HG03378 (cell line): ENCODE measurements at regions not wholly inside any gene's neighbourhood (a gene's known extent, or its start where the extent isn't known, plus 50 kb on each side); places are given as distances from the start of the nearest gene placed in this dataset.

Experiments
- ATAC-seq: cut with Tn5 transposase; IDR thresholded peaks from one replicate; pipeline ENCODE4 v1.9.1; 2021; ENCODE audit warnings: mild to moderate bottlenecking, moderate library complexity; ENCODE audit not compliant: unreplicated experiment

DNA sequence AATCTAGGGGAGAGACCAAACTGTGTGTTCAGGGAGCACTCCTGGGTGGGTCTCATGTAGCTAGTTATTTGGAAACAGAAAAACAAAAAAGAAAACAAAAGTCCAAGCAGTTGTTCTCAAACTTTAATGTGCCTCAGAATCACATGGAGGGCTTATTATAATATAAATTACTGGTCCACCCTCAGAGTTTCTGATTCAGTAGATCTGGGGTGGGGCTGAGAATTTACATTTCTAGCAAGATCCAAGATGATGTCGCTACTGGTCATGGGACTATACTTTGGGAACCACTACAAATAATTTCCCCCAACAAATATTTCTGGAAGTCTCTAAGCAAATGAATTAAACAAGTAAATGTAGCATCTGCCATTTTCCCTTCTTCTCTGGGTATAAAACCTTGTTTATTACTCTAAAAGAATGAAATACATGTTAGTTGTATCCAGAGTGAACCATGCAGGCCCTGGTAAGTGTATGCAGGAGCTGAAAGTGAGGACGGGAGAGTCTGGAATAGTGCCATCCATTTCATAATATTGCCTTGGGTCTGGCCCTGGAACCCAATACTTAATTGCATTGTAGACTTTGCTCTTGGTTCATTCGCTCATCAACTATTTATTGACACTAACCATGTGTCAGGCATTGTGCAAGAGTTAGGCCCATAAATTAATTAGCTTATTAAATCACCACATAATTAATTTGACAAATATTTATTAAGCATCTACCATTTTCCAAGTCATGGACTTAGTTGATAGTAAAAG is 490.8 kb downstream of the EPM2A start:
- ATAC-seq, result no peak

DNA sequence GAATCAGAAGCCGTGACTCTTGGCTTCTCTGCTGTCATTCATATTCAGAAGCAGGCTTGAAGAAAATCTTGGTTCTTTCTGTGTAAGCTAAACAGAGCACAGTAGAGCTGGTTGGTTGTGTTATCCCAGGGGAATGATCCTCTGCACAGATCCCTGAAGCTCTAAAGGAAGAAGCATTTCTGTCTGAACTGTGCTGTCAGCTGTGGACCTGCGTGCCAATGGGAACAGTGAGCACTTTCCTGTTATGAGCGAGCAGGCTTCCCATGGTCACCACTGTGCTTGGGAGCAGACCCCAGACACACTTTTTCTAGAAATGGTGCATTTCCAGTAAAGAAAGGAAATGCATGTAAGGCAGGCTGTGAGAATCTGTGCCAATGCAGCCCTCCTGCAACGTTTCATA is 490.2 kb downstream of the EPM2A start:
- ATAC-seq, result no peak

DNA sequence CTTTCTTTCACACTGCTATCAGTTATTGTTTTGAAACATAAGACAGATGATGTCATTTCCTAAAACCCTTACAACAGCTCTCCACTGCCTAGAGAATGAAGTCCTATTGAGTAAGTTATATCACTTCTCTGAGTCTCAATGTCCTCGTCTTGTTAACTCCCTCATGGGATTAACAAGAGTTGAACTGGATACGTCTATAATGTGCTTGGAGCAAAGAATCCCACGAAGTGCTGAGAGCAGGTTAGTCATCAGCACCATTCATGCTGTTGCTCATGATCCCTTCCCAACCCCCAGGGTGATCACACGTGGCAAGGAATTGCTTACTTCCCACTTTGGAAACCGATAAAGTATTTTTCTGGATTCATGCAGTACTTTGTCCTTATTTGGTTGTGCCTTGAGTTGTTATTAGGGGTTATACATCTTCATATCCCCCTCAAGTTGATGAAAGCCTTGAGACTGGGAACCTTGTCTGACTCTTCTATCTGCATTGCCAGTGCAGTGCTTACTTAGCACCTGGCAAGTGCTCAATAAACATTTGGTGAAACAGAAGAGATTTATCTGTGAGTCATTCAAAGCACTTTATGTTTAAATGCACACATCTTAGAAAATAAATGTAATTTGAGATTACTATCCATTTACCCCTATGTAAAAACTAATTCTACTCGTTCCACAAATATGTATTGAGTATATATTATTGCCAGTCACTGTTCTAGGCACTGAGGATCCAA is 487.5 kb downstream of the EPM2A start:
- no peak for ATAC-seq

DNA sequence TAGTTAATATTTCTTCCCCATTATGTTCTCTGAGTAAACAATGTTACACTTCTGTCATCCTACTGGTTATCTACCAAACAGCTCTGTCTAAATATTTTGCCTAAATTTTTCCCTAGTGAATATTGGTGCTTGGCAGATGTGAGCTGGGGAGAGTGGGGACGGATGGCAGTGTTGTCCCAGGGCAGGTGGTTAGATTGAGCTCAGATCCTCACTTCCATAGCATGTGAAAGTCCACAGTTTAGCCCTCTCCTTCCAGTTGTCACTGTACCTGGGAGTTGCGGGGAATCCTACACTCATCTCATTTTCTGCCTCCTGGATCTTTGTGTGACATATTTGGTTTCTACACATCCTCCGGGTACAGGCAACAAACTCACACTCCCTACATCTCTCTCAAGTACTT is 484.9 kb downstream of the EPM2A start:
- ATAC-seq, result no peak

DNA sequence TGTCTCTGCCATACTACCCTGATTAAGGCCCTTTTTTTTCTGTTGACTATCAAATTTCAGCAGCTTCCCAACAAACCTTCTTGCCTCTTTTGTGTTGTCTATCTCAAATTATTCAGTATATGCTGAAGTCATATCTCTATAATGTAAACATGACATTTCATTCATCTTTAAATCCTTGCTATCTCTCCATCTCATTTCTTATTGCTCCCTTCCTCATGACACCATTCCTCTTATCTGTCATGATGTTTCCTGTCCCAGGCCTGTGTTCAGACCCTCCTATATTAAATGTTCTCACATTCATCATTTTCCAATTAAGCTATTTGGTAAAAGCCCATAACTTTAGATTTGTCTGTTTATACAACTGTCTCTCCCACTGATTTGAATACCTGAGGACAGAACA is 482.6 kb downstream of the EPM2A start:
- no peak for ATAC-seq

DNA sequence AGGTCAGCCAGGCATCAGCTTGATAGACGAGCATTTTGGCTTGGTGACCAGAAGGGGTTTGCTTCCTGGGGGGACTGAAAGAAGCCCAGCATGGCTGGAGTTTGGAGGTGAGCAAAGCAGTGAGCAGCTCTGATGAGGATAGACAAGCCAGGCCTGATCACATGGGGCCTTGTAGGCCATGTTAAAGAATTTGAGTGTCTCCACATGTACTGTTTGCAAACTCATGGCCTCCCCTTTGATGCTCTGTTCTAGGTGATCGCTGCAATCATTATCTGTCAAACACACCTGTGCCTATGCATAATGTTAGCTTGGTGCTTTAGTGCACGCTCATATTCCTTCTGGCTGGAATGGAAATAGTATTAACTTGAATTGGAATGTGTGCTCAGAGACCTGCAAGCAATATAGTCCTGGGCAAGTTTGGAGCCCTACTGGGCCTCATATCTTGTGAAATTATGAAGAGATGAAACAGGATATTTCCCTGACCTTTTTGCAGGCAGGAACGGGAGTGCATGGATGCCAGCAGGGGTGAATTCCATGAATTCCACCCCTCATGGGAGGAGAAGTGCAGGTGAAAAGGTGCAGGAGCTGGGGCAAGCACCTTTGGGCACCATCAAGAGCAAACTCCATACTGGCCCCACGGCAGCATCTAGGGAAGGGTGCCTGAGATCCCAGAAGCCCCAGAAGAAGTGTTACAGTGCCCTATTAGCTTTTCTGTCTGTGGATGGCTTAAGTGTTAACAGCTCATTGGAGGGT is 480.5 kb downstream of the EPM2A start:
- ATAC-seq, result no peak

DNA sequence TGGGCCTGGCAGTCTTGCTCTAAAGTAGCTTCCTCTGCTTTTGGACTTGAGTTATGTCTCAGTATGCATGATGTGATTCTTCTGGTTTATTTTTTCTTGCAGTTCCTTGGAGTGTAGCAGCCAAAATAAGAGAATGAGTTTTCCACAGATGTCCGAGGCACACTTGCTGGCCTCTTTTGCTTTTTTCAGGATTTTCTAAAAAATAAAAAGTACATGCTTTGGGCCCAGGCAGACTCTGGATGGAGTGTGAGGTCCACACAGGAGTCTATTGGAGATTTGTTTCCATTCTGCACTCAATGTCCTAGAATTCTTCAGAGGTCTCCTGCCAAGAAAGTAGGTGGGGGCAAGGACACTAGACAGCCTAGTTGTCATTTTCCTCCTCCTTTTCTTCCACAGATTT is 477.6 kb downstream of the EPM2A start:
- ATAC-seq, result no peak

DNA sequence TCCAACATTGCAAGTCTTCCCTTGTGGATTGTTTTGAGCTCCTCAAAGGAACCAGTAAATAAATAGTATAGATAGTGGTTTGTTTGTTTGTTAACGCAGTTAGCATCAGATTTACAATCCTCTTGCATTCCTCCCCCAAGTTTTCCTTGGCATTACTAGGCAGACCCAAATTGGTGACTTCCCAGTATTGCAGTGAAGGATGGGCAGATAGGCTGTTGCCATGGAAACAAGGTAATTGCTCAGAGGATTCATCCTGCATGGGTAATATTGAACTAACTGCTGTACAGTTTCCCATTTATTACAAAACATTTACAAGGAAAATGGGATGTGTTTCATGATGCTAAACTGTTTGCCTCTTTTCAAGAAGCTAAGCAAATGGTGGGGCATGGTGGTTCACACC is 477.2 kb downstream of the EPM2A start:
- no peak for ATAC-seq

DNA sequence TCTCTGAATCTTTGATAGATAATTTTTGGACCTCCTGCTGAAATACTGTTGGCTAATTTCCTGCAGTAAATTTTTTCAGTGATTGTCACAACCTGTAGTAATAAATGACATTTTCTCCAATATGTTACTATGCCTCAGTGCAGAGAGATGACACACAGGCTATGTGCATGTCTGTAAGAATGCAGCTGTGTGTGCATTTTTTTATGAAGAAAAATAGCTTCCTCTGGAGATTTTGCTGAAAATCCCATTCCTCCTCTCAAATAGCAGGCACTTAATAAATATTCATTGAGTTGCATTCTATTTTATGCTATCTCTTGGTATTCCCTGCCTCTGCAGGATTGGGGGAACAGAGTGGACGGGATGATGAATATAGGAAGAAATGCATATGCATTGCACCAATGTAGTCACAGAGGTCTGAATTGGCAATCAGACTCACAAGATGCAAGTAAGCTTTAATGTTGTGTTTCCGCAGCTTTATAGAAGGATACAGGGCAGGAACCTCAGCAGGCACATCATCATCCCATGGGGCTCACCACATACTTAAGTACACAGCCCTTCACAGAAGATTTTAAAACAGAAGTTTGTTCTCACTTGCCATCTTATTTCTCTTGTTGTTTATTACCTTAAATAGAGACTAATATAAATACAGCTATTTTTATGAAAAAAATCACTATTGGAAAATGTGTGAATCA is 474.7 kb downstream of the EPM2A start:
- ATAC-seq, result no peak

DNA sequence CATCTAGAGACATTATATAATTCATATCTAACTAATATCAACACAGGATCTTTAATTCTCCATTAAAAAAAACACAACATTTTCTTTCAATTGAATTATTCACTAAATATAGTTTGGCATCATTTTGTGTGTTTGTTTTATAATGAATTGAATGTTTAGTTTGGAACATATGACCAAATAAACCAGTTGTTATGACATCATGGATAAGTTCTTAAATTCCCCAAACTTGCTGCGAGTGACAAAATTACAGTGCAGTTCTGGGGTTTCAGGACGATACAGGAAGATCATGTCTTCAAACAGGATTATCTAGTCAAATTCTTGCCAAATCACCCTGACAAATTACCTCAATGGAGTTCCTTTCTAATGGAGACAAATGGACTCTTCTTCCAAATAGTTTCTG is 473.6 kb downstream of the EPM2A start:
- no peak for ATAC-seq

DNA sequence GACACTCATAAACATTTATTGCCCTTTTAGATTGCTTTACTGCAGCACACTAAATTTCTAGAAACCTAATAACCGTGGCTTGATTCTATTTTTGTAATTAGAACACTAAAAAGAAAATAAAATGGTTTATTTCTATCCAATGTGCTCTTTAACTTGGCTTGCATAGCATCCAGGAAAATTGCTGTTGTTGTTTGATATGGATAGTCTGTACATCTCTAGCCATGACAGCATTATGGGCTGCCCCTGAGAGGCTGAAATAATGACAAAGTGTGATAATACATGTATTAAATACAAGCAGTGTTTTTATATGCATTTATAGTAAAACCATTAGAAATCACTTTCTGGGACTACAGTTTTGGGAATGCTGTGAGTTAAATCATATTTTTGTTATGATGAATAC is 472.5 kb downstream of the EPM2A start:
- ATAC-seq, result no peak

DNA sequence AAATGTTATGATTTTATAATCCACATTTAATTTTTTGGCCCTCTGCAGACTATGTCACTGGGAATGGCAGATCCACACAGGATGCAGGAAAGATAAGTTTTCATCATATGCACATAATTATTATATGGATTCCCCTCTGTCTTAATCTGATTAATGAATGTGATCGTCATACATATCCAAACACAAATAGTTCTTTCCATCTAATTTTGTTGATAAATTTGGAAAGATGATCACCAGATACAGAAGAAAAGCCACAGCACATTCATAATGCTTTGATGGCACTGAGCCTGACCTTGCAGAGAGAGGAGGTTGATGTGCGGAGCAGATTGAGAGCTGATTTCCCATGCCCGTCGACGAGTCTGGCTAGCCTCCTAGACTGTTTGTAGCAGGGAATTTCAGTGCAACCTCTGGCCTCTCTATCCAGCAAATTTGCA is 471.5 kb downstream of the EPM2A start:
- ATAC-seq, result no peak

DNA sequence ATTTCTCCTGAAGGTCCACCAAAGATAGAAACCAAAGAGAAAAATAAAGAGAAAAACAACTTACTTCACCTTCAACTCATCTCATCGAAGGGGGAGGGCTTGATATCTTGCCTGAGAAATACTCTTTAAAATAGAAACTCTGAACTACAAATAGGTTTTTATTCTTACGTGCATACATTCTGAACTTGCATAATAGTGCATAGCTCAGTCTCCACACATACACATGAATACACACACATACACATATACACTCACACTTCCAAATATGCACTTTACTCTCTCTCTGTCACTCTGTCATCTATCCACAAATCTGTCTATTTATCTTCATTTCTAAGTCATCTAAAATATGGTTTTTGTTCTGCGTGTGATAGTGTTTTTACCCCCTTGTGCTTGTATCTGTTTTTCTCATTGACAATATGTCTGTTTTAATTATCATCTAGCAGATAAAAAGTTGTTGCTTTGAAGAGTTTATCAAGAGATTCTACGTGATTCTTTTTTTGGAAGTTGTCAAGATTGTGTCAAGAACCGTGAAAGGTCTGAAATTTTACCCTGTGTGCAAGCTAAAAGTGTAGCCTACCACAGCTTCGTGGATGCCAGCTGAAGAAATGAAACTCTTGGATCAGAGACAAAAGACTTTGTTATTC is 468.8 kb downstream of the EPM2A start:
- ATAC-seq, result no peak

DNA sequence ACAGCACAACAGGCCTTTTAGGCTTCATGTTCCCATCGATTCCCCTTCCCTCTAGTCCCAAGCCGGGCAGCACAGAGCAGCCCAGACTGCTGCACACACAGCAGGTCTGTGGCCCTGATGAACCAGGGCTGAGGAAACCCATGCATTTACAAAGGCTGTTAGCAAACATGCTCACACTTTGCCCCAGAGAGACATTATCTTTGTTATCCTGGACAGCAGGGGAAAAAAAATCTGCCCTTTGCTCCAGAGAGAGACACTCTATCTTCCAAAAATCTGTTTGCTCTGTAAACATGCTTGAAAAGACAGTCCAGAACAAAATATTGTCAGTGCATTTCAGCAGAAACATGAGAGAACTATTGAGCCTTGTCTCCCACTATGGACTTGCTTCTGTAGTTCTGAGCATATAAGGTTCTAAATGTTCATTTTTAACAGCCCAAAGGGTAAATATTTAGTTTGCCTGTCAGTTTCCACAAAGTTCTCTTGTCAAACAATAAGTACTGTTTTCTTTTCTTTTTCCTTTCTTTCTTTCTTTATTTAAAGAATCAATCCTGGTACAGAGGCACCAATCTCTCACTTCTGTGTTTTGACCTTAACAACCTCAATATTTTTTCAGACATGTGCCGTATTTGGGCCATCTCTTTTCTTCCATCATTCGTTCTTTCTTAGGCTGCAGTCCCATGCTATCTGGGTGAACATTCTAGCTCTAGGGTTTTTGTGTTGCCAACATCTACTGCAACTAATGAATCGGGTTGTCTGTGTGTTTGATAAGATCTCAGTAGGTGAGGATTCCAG is 468.0 kb downstream of the EPM2A start:
- no peak for ATAC-seq

DNA sequence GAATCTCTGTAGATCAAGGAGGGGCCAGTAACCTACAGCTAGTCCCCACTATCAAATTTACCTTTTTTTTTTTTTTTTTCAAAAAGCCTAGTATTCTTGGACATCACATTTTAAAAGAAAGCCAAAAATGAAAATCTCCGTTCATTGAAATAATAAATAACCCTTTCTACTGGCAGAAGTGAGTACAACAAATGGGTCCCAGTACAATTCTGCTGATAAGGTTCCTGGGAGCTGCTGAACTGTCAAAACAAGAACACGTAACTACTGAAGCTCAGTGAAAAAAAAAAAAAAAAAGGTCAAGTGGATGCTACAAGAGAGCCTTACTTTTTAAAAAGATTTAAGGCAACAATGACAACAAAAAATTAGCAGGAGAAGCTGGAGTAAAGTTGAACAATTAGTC is 464.9 kb downstream of the EPM2A start:
- no peak for ATAC-seq

DNA sequence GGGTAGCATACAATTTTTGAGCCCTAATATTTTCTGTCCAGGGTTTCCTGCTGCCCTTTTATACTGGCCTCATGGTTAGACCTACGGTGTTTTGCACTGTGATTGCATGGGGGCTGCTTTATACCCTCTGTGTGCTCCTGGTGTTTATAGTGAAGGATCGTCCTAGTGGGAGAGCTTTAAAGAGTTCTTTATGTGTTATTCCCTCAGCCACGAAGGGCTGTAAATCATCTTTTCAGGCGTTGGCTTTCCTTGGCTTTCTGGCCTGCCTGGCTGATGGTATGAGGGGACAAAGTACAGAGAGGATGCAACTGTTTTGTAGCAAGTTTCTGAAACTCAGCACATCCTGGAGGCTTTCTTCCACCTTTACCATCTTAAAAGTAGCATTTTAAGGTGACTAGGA is 464.3 kb downstream of the EPM2A start:
- no peak for ATAC-seq

DNA sequence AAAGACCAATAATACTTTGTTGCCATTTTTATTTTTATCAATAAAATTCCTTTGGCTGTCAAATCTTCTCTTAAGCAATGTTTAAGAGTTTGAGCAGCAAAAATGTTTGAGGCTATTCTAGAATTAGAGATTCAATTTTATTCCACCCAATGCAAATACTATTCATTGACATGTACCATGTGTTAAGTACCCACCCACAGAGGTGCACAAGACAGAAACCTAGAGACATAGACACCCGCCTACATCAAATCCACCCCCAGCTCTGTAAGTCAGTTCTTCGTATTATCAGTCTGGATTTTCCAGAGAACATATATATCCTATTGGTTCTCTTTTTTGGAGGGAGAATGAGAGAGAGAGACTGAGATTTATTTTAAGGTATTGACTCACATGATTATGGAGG is 463.7 kb downstream of the EPM2A start:
- ATAC-seq, result no peak

DNA sequence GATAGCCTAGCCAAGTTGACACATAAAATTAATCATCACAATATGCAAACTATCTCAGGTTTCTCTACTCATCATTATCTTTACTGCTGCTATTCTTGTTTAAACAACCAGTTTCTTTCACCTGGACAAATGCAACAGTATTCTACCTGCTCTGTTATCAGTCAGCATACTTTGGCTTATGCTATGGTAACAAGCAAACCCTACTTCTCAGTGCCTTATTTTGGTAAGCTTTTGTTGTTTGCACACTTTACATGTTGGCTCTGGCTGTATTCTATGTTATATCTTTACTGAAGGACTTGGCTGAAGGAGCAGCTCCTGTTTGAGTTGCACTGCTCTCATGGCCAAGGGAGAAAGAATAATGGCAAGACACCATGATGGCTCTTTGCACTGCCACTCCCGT is 463.1 kb downstream of the EPM2A start:
- ATAC-seq, result no peak

DNA sequence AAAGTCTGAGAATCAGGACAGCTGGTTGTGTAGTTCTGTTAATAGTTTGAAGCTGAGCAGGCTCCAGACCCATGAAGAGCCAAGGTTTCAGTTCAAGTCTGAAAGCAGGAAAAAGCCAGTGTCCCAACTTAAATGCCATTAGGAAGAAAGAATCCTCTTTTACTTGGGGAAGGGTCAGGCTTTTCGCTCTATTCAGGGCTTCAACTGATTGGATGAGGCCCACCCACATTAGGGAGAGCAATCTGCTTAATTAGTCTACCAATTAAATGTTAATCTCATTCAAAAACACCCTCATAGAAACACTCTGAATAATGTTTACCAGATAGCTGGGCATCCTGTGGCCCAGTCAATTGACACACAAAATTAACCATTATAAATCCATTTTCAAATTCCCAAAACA is 462.2 kb downstream of the EPM2A start:
- no peak for ATAC-seq

DNA sequence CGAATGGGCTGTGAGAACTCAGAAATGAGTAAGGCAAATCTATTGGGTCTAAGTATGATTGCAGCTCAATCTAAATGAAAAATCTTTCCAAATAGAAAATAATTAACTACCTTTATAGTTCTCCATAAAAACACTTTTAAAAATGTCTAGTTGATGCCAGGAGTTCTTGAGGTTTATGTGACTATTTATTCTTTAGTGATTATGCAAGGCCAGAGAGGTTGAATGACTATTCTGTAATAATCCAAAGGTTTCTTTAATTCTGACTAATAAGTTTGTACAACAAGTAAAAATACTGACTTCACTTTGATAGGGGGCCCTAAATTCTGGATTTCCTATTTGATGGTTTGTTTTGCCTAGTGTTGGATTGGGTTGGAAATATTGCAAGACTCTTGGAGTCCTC is 461.2 kb downstream of the EPM2A start:
- ATAC-seq, result no peak
